ENCODE measurements at regions not wholly inside any gene's neighbourhood (a gene's known extent, or its start where the extent isn't known, plus 50 kb on each side); places are given as distances from the start of the nearest gene placed in this dataset.

- TF ChIP-seq CTCF (IDR thresholded peaks at IDR 0.05; ENCODE audit: low read length) (no peak), EZH2 (IDR thresholded peaks at IDR 0.05; ENCODE audit: borderline replicate concordance, low read length) (no peak)
Measured at GRCh38 chr3:106850437-106850836, 526.8 kb upstream of the CCDC54 start.

All from OCI-LY1 (cell line).